AG10803 (cell line): ENCODE measurements at regions not wholly inside any gene's neighbourhood (a gene's known extent, or its start where the extent isn't known, plus 50 kb on each side); places are given as distances from the start of the nearest gene placed in this dataset.

ENCODE experiments used
- DNase-seq: peaks from one replicate; pipeline ENCODE4 v3.0.0; 2010; ENCODE audit warnings: low read depth
- H3K4me3 ChIP-seq: 2 replicates; pipeline ENCODE4 v1.5.1; 2011; ENCODE audit warnings: mild to moderate bottlenecking, low read length, control low read depth
- TF ChIP-seq, protein P1 (sequence below): conservative IDR thresholded peaks from 2 replicates; pipeline ENCODE4 v1.5.1; 2011; ENCODE audit warnings: mild to moderate bottlenecking, low read length, control low read depth, inconsistent platforms

DNA sequence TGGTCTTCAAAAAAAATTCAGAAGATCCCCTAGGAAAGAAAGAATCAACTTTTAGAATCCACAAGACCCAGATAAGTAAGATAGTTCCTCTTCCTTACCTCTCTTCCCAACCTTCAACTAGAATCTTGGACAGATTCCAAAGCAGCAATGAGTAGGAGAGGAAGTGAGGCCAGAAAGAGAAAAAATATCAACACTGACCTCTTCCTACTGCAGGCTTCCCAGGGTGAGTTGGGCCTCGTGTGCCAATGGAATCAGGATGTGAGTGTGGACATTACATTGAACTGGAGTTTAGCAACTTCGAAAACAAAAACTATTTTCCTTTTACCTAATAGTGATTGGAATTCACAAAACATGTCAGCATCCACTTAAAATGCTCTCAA lies 102.5 kb upstream of the PIEZO2 start:
- TF ChIP-seq, protein P1, sequence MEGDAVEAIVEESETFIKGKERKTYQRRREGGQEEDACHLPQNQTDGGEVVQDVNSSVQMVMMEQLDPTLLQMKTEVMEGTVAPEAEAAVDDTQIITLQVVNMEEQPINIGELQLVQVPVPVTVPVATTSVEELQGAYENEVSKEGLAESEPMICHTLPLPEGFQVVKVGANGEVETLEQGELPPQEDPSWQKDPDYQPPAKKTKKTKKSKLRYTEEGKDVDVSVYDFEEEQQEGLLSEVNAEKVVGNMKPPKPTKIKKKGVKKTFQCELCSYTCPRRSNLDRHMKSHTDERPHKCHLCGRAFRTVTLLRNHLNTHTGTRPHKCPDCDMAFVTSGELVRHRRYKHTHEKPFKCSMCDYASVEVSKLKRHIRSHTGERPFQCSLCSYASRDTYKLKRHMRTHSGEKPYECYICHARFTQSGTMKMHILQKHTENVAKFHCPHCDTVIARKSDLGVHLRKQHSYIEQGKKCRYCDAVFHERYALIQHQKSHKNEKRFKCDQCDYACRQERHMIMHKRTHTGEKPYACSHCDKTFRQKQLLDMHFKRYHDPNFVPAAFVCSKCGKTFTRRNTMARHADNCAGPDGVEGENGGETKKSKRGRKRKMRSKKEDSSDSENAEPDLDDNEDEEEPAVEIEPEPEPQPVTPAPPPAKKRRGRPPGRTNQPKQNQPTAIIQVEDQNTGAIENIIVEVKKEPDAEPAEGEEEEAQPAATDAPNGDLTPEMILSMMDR, result no peak
- H3K4me3 ChIP-seq, result no peak overlapping the region
- peak; percentile 38 for DNase-seq

DNA sequence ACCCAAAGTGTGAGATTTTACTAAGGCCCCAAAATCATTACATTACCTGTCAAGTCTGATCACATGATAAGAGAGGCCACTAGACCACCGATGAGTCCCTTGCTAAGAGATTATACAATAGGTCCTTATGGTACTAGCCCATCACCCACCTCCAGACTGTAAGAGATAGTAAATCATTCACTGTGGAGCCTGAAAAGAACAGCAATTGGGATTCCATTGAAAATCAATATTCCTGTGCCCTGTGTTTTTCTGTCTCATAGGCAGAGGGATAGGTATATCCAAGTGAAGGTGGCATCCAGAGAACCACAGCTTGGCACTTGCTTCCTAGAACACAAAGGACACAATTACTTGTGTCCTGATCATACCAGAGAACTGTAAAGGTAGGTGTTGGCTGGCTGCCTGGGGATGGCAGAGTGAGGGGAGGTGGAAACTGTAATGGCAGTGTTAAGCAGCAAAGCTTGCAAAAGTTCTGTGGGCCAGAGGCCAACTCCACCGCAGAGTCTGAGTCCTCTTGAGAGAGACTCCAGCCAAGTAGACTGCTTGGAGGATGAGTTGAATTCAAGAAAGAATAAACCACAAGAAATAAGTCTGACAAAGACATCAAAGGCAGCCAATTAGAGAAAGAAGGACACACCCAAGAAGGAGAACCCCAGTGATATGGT lies 102.0 kb upstream of the PIEZO2 start:
- H3K4me3 ChIP-seq, result no peak overlapping the region
- TF ChIP-seq, protein P1, result no peak
- DNase-seq, result peak; percentile 76

DNA sequence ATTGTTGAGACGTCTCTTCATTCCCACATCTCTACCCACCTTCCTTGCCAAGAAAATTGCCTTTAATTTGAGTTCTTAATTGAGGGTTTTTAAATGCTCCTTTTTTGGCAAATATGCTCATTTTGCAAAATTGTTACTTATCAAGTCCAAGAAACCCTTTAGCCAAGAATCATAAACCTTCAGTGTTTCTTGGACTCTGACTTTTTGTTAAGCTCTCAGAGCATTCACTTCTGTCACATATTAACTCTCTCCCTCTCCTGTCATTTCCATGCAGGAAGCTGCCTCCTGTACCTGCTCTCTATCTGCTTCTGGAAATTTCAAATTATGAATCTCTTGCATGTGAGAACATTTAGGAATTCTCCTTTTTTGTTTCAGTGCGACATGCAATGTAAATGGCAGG lies 100.0 kb upstream of the PIEZO2 start:
- TF ChIP-seq, protein P1, result no peak
- H3K4me3 ChIP-seq, result no peak overlapping the region
- DNase-seq, result no peak

DNA sequence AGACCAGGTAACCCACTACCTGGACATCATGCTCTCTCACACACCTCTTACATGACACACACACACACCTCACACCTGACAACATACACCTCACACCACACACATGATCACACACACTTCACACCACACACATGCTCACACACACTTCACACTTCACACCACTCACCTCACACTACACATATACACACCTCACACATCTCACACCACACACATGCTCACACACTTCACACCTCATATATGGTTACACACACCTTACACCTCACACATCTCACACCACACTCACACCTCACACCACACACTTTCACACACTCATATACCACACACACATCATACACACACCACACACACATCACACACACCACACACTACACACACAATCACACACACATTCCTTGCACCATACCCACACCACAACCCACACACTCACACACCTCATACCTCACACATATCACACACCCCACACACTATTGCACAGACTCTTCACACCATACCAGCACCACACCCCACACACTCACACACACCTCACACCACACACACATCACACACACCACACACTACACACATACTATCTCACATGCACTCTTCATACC lies 98.1 kb upstream of the PIEZO2 start:
- TF ChIP-seq, protein P1, result no peak

DNA sequence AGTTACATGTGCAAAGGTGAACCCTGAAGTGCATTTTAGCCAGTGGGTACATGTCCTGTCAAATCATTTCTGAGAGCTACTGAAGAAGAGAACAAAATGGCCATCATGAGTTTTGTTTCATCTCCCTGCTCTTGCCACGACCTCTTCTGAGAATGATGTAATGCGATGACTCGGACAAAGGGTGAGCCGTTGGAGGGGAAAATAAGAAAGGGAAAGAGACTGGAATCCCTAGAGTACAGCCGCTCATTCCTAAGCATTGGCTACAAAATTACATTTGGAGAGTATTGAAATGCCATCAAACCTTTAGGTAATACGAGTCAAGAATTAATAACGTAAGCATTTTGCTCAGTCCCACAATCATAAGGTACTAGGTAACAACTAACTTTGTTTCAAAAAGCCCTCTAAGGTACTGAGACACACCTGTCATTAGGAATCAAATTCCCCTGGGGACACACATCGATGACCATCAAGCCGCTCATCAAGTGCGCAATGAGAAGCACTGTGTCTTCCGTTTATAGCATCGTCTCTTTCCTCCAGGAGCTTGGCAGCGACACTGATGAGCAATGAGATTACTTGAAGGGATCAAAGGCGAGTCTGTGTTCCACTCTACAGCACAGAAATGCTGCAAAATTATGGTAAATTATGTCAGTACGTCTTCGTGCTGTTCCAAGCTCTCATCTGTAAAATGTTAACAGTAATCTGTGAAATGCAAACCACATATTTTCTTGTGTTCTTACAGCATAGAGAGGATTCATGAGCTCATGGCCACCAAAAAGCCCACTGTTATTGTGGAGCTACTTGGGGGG lies 97.3 kb upstream of the PIEZO2 start:
- no peak overlapping the region for H3K4me3 ChIP-seq
- TF ChIP-seq, protein P1, result no peak
- DNase-seq, result peak; percentile 77

More for the DNA sequence above, 98.1 kb upstream of the PIEZO2 start:
- H3K4me3 ChIP-seq, result no peak overlapping the region
- no peak for DNase-seq

DNA sequence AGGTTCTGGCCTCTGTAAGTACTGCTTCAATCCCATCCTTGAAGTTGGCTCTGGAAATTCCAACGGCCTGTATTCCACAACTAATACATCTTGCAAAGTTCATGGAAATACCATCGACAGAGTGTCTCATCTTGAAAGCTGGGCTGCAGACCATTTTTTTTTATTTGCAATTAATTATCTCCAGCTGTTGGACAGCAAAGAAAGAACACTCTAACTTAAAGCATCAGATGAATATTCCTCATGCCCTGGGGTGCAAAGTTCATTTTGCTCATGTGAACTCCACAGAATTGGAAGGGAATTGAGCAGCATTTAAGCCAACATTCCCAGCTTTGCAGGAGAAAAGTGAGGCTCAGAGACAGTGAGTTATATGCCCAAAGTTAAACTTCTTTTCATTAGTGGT lies 96.5 kb upstream of the PIEZO2 start:
- TF ChIP-seq, protein P1, result no peak
- DNase-seq, result peak; percentile 77
- no peak overlapping the region for H3K4me3 ChIP-seq

DNA sequence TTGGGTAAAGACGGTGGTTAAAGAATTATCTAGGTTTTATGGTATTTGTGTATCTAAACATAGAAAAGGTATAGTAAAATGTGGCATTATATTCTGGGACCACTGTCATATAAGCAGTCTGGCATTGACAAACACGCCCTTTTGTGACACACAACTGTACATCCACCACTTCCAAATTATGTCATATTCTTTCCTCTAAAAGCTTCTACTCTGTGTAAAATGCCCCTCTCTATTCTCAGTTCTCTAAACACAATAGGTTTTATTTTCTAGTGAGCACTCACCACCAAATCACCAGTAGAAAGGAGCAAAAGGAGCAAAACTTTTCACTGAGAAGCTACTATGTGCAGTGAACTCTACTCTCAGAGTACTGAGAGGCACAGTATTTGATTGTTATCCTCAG lies 88.1 kb upstream of the PIEZO2 start:
- DNase-seq, result no peak
- TF ChIP-seq, protein P1, result no peak
- H3K4me3 ChIP-seq, result no peak overlapping the region
